HFF-Myc (cell line): ENCODE measurements at regions not wholly inside any gene's neighbourhood (a gene's known extent, or its start where the extent isn't known, plus 50 kb on each side); places are given as distances from the start of the nearest gene placed in this dataset.

Experiments
- DNase-seq: peaks from one replicate; pipeline ENCODE4 v3.0.0-alpha.2; 2011; ENCODE audit warnings: low read depth; ENCODE audit errors: extremely low read depth
- H3K4me3 ChIP-seq: replicated peaks from 2 replicates; pipeline ENCODE4 v1.5.1; 2011; ENCODE audit warnings: low read depth, mild to moderate bottlenecking, control low read depth, low read length
- TF ChIP-seq, protein P1 (sequence below): IDR thresholded peaks from 2 replicates; pipeline ENCODE4 v1.5.1; 2012; ENCODE audit warnings: mild to moderate bottlenecking, low read depth, low read length, control low read depth; ENCODE audit errors: missing control alignments

DNA sequence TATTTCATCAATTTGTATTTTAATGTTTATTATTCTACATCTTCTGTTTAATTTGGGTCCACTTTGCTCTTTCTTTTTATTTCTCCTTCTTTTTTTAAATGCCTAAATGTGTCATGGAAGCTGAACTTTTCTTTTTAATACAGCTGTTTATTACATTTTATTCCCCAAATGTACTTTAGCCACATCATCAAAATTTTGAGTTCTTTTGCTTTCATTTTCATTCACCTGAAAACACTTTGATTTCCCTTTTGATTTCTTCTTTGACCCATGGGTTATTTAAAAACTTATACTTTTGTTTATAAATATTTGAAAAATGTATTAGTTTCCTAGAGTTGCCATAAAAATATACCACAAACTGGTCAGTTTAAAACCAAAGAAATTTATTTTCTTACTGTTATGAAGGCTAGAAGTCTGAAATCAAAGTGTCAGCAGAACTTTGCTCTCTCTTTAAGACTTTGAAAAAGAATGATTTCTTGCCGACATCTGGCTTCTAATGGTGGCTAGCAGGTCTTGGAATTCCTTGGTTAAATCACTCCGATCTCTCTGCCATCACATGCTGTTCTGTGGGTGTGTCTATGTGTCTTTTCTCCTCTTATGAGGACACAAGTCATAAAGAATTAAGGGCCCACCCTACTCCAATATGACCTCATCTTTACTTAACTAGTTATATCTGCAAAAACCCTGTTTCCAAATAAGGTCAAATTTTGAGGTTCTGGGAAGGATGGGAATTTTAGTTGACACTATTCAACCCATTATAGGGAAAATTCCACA, 225.5 kb downstream of the ANKRD7 start:
- TF ChIP-seq, protein P1, sequence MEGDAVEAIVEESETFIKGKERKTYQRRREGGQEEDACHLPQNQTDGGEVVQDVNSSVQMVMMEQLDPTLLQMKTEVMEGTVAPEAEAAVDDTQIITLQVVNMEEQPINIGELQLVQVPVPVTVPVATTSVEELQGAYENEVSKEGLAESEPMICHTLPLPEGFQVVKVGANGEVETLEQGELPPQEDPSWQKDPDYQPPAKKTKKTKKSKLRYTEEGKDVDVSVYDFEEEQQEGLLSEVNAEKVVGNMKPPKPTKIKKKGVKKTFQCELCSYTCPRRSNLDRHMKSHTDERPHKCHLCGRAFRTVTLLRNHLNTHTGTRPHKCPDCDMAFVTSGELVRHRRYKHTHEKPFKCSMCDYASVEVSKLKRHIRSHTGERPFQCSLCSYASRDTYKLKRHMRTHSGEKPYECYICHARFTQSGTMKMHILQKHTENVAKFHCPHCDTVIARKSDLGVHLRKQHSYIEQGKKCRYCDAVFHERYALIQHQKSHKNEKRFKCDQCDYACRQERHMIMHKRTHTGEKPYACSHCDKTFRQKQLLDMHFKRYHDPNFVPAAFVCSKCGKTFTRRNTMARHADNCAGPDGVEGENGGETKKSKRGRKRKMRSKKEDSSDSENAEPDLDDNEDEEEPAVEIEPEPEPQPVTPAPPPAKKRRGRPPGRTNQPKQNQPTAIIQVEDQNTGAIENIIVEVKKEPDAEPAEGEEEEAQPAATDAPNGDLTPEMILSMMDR = no peak
- DNase-seq = no peak
- H3K4me3 ChIP-seq = no peak overlapping the region

DNA sequence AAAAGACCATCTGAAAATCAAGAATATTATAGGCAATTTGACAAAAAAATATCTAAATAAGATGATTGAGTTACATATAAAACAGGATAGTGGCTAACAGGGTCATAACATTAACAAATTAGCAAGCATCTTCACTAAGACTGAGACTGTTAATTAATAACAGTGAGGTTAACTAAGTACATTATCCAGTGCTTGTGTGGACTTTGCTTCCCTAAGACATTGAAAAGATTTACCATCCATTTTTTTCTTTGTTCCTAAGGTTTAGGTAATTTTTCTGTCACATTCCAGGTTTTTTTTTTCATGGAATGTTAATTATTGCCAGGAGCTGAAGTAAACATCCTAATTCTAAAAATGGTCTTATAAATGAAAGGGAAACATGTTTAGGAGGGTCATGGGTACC, 227.6 kb downstream of the ANKRD7 start:
- TF ChIP-seq, protein P1 = no peak
- DNase-seq = no peak
- no peak overlapping the region for H3K4me3 ChIP-seq

GRCh38 chr7:118467381-118467780, 242.9 kb downstream of the ANKRD7 start:
- TF ChIP-seq, protein P1 = no peak
- DNase-seq = no peak
- no peak overlapping the region for H3K4me3 ChIP-seq

DNA sequence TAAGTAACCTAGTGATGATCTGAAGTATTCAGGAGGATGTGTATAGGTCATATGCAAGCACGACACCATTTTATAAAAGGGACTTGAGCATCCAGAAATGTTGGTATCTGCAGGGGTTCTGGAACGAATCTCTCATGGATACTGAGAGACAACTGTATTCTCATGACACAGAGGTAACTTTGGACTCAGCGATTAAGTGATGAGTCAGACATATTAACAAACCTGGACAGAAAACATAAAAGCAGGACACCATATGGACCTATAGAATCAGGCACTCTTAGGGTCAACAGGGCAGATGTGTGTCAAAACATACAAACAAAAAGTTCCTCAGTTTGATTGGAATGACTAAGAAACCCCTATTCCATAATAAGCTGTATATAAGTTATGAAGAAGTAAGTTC, 248.1 kb downstream of the ANKRD7 start:
- TF ChIP-seq, protein P1 = no peak
- no peak overlapping the region for H3K4me3 ChIP-seq
- no peak for DNase-seq

- TF ChIP-seq, protein P1 = no peak
- DNase-seq = no peak
- no peak overlapping the region for H3K4me3 ChIP-seq
Observed at GRCh38 chr7:118473271-118473670, 248.8 kb downstream of the ANKRD7 start.

- H3K4me3 ChIP-seq = no peak overlapping the region
- no peak for DNase-seq
- TF ChIP-seq, protein P1 = no peak
Observed at GRCh38 chr7:118476036-118476435, 251.5 kb downstream of the ANKRD7 start.

GRCh38 chr7:118477036-118477435, 252.5 kb downstream of the ANKRD7 start:
- TF ChIP-seq, protein P1 = no peak
- DNase-seq = no peak
- H3K4me3 ChIP-seq = no peak overlapping the region
